Uterus (tissue), 2 donors: ENCODE measurements at regions not wholly inside any gene's neighbourhood (a gene's known extent, or its start where the extent isn't known, plus 50 kb on each side); places are given as distances from the start of the nearest gene placed in this dataset.

Experiments used
- POLR2A ChIP-seq, 2 donors: fragments of 450-650 bp; IDR thresholded peaks; one replicate each; pipeline ENCODE4 v1.6.1; 2016; ENCODE audit warnings: antibody characterized with exemption in 2 of 2, mild to moderate bottlenecking in 1 of 2, moderate library complexity in 1 of 2
- TF ChIP-seq, protein P1 (sequence below), 4 experiments: fragments of 200-600 bp in 2 of 4; fragments of 450-650 bp in 2 of 4; sonication (generic) in 2 of 4; IDR thresholded peaks; one replicate each; pipeline ENCODE4 v1.5.1; 2016 to 2019; ENCODE audit warnings: antibody characterized with exemption in 4 of 4, mild to moderate bottlenecking in 2 of 4, moderate library complexity in 1 of 4

DNA sequence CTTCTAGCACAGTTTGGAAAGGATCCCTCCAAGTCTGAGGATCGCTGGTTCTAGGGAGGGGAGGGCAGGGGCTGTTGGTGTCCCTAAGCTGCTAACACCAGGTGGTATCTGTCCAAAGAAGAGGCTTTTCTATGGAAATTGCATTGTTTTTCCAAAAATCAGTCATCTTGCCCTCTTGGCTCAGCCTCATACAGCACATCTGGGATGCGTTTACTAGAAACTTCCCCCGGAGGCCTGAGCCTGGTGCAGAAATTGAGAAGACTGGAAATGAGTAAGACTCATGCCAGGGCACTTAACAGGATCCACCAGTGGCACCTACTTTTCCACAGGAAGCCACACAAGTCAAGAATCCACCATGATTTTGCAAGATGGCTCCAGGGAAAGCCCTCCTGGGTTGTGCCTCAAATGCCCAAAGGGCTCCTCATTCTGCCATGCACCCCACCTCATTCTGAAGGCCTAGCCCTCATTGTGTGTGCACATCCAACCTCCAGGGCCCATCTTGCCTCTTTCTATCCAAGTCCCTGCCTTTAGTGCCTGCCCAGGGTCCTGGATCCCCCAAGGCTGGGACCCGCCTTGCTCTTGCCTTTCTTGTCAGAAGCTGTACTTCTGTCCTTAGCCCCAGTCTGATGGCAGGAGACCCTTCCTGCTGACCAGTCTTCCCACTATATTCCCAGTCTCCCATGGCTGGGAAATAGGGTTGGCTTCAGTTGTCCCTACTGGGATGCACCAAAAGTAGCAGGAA lies 97.6 kb downstream of the MRPL14 start:
- TF ChIP-seq, protein P1, sequence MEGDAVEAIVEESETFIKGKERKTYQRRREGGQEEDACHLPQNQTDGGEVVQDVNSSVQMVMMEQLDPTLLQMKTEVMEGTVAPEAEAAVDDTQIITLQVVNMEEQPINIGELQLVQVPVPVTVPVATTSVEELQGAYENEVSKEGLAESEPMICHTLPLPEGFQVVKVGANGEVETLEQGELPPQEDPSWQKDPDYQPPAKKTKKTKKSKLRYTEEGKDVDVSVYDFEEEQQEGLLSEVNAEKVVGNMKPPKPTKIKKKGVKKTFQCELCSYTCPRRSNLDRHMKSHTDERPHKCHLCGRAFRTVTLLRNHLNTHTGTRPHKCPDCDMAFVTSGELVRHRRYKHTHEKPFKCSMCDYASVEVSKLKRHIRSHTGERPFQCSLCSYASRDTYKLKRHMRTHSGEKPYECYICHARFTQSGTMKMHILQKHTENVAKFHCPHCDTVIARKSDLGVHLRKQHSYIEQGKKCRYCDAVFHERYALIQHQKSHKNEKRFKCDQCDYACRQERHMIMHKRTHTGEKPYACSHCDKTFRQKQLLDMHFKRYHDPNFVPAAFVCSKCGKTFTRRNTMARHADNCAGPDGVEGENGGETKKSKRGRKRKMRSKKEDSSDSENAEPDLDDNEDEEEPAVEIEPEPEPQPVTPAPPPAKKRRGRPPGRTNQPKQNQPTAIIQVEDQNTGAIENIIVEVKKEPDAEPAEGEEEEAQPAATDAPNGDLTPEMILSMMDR (IDR thresholded peaks at IDR 0.05) = no peak
- TF ChIP-seq POLR2A (IDR thresholded peaks at IDR 0.05) = no peak
